Sigmoid colon (tissue), 6 donors: ENCODE measurements at regions not wholly inside any gene's neighbourhood (a gene's known extent, or its start where the extent isn't known, plus 50 kb on each side); places are given as distances from the start of the nearest gene placed in this dataset.

ENCODE experiments used
- DNase-seq: peaks from one replicate; pipeline ENCODE4 v3.0.0-alpha.2; 2019
- H3K27ac ChIP-seq, 4 donors: fragments of 200-600 bp; sonication (generic); one replicate each; pipeline ENCODE4 v1.5.1; 2016 to 2019; ENCODE audit warnings: mild to moderate bottlenecking in 1 of 4
- H3K27me3 ChIP-seq, 3 donors: fragments of 200-600 bp; sonication (generic); one replicate each; pipeline ENCODE4 v1.5.1; 2019; ENCODE audit warnings: mild to moderate bottlenecking in 1 of 3
- H3K36me3 ChIP-seq, 4 donors: fragments of 200-600 bp; sonication (generic); one replicate each; pipeline ENCODE4 v1.5.1; 2016 to 2019
- H3K4me1 ChIP-seq, 4 donors: fragments of 200-600 bp; sonication (generic); one replicate each; pipeline ENCODE4 v1.5.1; 2017 to 2019
- H3K4me3 ChIP-seq, 4 donors: fragments of 200-600 bp; sonication (generic); one replicate each; pipeline ENCODE4 v1.5.1; 2017 to 2019; ENCODE audit warnings: mild to moderate bottlenecking in 2 of 4, moderate library complexity in 1 of 4
- H3K9me3 ChIP-seq, 4 donors: fragments of 200-600 bp in 3 of 4; sonication (generic) in 3 of 4; one replicate each; pipeline versions ENCODE4 v1.5.1 to v1.6.1; 2013 to 2019
- CTCF ChIP-seq, 4 experiments: fragments of 450-650 bp in 3 of 4; fragments of 200-600 bp in 1 of 4; IDR thresholded peaks; one replicate each; pipeline ENCODE4 v1.5.1; 2016 to 2019; ENCODE audit warnings: antibody characterized with exemption in 4 of 4, mild to moderate bottlenecking in 3 of 4, moderate library complexity in 2 of 4
- EP300 ChIP-seq, 4 donors: sonication (generic); formaldehyde crosslinking; IDR thresholded peaks; one replicate each; pipeline ENCODE4 v1.6.1; 2017; ENCODE audit warnings: antibody characterized with exemption in 4 of 4
- POLR2A ChIP-seq, 2 donors: fragments of 450-650 bp; IDR thresholded peaks; one replicate each; pipeline ENCODE4 v1.6.1; 2016; ENCODE audit warnings: antibody characterized with exemption in 2 of 2, mild to moderate bottlenecking in 2 of 2, moderate library complexity in 2 of 2
- POLR2AphosphoS5 ChIP-seq, 4 donors: sonication (generic); formaldehyde crosslinking; IDR thresholded peaks; one replicate each; pipeline ENCODE4 v1.6.1; 2017; ENCODE audit warnings: antibody characterized with exemption in 4 of 4
- WGBS, 2 donors: extraction: QIAGEN DNeasy Blood & Tissue Kit; methylation state at CpG; one replicate each; pipeline ENCODE4 v1.1.7; 2013; 5-methylcytosine and 5-hydroxymethylcytosine counted together
- intact Hi-C: fragments of 100-400 bp; cut with DNase I; formaldehyde crosslinking; loops from one replicate; pipeline ENCODE4 v1.15.1; 2023
- donor health status: healthy with polysubstance abuse.
- donor health status: healthy.

DNA sequence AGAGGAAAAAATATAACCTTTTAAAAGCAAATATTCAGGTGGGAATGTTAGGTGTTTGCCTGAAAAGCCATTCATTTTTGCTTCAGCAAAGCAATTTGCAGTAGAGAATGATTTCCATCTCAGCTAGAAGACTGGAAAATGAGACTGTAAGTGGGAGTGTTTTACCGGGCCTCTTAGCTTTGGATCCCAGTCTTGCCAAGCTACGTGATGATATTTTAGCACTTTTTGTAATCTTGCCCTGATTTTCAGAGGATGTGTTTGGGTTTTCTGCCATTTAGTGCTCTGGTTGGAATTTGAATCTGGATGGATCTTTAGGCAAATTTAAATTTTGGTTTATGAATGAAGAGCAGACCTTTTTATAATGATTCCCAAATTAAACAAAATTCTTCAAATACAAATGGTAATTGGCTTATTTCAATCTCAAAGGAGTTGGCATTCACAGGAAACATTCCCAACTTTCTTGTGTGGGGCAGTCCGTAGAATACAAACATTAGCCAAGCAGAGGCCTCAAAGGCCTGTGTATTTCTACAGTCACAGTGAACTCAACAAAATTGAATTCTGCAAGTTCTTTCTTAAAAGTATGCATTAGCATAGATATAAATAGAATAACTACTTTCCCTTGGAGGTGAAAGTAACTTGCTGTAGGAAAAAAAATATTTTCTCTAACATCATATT lies 646.4 kb downstream of the CDY2B start:
- H3K4me3 ChIP-seq: no peak overlapping the region
- 35 to 49% methylated on average over 3 of the region's 3 CpGs for WGBS, 2 donors
- TF ChIP-seq EP300 (IDR thresholded peaks at IDR 0.05) (no peak), CTCF (IDR thresholded peaks at IDR 0.05) (no peak), POLR2A (IDR thresholded peaks at IDR 0.05) (no peak), POLR2AphosphoS5 (IDR thresholded peaks at IDR 0.05) (no peak)
- no peaks in the 10 kb centered on the region for H3K27me3 ChIP-seq
- H3K27ac ChIP-seq: no peak overlapping the region
- H3K9me3 ChIP-seq: no peaks in the 10 kb centered on the region
- intact Hi-C loops: no loop called here
- no peak for DNase-seq
- no peaks in the 10 kb centered on the region for H3K36me3 ChIP-seq
- no peaks in the 10 kb centered on the region for H3K4me1 ChIP-seq

DNA sequence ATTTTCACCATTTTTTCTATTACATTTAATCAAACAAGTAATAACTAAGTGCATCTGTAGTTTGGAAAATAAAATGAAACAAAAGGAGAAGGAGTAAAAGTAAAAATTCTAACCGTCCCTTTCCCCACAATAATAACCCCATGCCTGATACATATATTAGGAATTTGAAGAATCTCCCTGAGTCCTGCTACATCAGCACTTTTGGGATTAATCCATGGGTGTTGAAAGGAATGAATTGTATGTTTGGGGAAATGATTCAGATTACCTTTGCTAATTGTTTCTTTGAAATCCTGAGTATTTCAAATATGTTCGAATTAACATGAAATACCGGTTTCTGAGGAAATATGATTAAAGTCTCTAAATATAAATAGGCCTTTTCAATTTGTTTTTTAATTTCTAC lies 648.0 kb downstream of the CDY2B start:
- Histone ChIP-seq H3K4me3 (no peak overlapping the region), H3K4me1 (no peaks in the 10 kb centered on the region), H3K27ac (no peak overlapping the region), H3K27me3 (no peaks in the 10 kb centered on the region), H3K9me3 (no peaks in the 10 kb centered on the region), H3K36me3 (no peaks in the 10 kb centered on the region)
- no peak for TF ChIP-seq CTCF (IDR thresholded peaks at IDR 0.05)
- TF ChIP-seq POLR2A (IDR thresholded peaks at IDR 0.05): no peak
- no peak for TF ChIP-seq EP300 (IDR thresholded peaks at IDR 0.05)
- TF ChIP-seq POLR2AphosphoS5 (IDR thresholded peaks at IDR 0.05): no peak
- WGBS, 2 donors: 70 to 84% methylated on average over 3 of the region's 3 CpGs
- intact Hi-C loops: no loop called here
- no peak for DNase-seq

DNA sequence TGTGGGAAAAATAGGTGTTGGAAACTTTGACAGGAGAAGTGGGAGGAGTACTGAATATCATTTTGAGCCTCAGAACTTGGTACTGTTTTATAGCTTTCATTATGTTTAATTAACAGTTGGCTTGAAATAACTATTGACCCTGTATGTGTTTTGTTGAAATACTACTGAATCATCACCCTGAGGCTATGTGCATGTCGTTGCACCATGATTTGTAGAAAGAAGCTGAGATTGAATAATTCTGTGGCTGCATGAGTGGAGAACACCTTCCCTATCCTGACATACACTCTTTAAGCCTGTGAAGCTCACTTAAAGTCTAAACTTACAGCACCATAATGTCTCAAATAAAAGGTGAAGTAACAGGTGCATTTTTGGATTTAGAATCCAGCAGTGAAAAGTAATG lies 656.5 kb downstream of the CDY2B start:
- Histone ChIP-seq H3K4me3 (no peak overlapping the region), H3K27ac (no peak overlapping the region), H3K27me3 (no peaks in the 10 kb centered on the region), H3K4me1 (no peaks in the 10 kb centered on the region), H3K36me3 (no peaks in the 10 kb centered on the region), H3K9me3 (no peaks in the 10 kb centered on the region)
- no peak for DNase-seq
- intact Hi-C loops: no loop called here
- whole genome bisulfite sequencing, 2 donors: 29 to 46% methylated on average over 1 of the region's 1 CpG
- TF ChIP-seq CTCF (IDR thresholded peaks at IDR 0.05) (no peak), POLR2AphosphoS5 (IDR thresholded peaks at IDR 0.05) (no peak), POLR2A (IDR thresholded peaks at IDR 0.05) (no peak), EP300 (IDR thresholded peaks at IDR 0.05) (no peak)

DNA sequence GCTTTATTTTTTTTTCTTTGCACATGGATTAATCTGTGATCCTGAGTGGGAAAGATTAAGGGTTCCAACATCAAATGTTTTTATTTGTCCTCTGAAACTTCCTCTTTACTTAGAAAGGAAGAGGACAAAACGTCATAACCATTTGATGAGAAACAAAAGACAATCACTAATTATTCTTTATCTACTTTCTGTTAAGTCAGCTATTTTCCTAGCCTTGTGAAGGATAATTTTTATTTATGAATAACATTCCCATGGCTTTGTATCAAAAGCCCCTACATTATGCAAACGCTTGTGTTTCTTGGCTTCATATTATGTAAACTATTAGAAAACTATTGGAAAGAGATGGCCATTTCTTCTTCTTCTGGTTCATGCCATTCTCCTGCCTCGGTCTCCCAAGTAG lies 677.6 kb downstream of the CDY2B start:
- intact Hi-C loops: no loop called here
- 71 to 73% methylated on average over 3 of the region's 3 CpGs for WGBS, 2 donors

GRCh38 chrY:17184299-17184698 lies 695.7 kb downstream of the CDY2B start:
- no peaks in the 10 kb centered on the region for H3K9me3 ChIP-seq
- H3K4me3 ChIP-seq: no peak overlapping the region
- H3K36me3 ChIP-seq: no peaks in the 10 kb centered on the region
- no peaks in the 10 kb centered on the region for H3K4me1 ChIP-seq
- DNase-seq: no peak
- H3K27me3 ChIP-seq: no peaks in the 10 kb centered on the region
- H3K27ac ChIP-seq: no peak overlapping the region
- intact Hi-C loops: no loop called here
- TF ChIP-seq POLR2AphosphoS5 (IDR thresholded peaks at IDR 0.05) (no peak), POLR2A (IDR thresholded peaks at IDR 0.05) (no peak), CTCF (IDR thresholded peaks at IDR 0.05) (no peak), EP300 (IDR thresholded peaks at IDR 0.05) (no peak)

More for the DNA sequence above, 677.6 kb downstream of the CDY2B start:
- TF ChIP-seq POLR2AphosphoS5 (IDR thresholded peaks at IDR 0.05) (no peak), POLR2A (IDR thresholded peaks at IDR 0.05) (no peak)
- Histone ChIP-seq H3K27ac (no peak overlapping the region), H3K4me1 (no peaks in the 10 kb centered on the region), H3K27me3 (no peaks in the 10 kb centered on the region), H3K9me3 (peaks cover 0 to 2% (median 0%) of the 10 kb centered on the region in 4 donors), H3K4me3 (no peak overlapping the region), H3K36me3 (no peaks in the 10 kb centered on the region)
- no peak for DNase-seq
